ENCODE measurements at regions not wholly inside any gene's neighbourhood (a gene's known extent, or its start where the extent isn't known, plus 50 kb on each side); places are given as distances from the start of the nearest gene placed in this dataset.

DNA sequence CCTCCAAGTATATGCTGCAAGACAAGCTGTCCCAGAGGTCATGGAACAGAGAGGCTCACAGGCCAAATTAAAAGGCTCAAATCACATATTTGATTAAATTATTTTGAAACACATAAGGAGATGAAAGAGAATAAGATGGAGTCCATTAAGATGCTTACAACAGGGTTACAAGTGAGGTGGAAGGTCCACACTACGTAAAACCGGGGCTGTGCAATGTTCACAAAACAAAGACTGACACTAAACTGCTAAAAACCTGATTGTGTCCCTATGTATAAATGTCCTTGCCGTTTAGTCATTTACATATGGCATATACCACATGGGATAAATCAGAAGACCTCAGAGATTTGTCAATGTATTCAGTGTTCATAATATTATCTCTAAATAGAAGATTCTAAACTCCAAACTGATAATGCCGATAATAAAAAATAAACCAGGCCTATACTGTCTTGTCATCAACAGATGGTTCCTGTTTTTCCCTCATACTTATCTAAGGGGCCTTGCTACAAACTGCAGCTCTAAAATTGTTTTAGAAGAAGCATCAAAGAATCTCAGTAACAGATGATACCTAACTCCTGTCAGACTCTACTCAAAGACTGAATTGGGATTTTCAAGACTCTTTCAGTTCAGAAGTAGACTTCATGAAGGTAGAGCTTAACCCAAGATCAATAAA, 51.8 kb upstream of the RIPOR2 start:
- Mint-ChIP-seq H3K36me3 (peaks cover 28% of the 10 kb centered on the region), H3K4me1 (peaks cover 44% of the 10 kb centered on the region), H3K27me3 (ENCODE audit: low read depth) (peaks cover 2% of the 10 kb centered on the region; the same call in 1 of the 2 replicates), H3K27ac (no peak overlapping the region; the same call in 1 of the 2 replicates), H3K9me3 (peaks cover 28% of the 10 kb centered on the region), H3K4me3 (no peak overlapping the region)
- TF ChIP-seq OVOL2 (CRISPR knock-in tag; IDR thresholded peaks at IDR 0.05; ENCODE audit: borderline replicate concordance) (no peak), ZNF121 (CRISPR knock-in tag; IDR thresholded peaks at IDR 0.05) (no peak), RORB (CRISPR knock-in tag; IDR thresholded peaks at IDR 0.05) (no peak), ZNF512 (CRISPR knock-in tag; IDR thresholded peaks at IDR 0.05; ENCODE audit: borderline replicate concordance) (no peak), ETV6 (CRISPR knock-in tag; IDR thresholded peaks at IDR 0.05) (no peak), NR3C1 (CRISPR knock-in tag; conservative IDR thresholded peaks at IDR 0.05; ENCODE audit: low read depth) (no peak), SOX15 (CRISPR knock-in tag; IDR thresholded peaks at IDR 0.05) (no peak), NR2C2 (CRISPR knock-in tag; IDR thresholded peaks at IDR 0.05) (no peak), ZBTB21 (CRISPR knock-in tag; IDR thresholded peaks at IDR 0.05; ENCODE audit: borderline replicate concordance) (no peak), FOXJ3 (CRISPR knock-in tag; IDR thresholded peaks at IDR 0.05; ENCODE audit: borderline replicate concordance) (no peak), E2F5 (CRISPR knock-in tag; IDR thresholded peaks at IDR 0.05) (no peak), SMAD3 (CRISPR knock-in tag; IDR thresholded peaks at IDR 0.05; ENCODE audit: borderline replicate concordance) (no peak)
- TF ChIP-seq, protein P1, sequence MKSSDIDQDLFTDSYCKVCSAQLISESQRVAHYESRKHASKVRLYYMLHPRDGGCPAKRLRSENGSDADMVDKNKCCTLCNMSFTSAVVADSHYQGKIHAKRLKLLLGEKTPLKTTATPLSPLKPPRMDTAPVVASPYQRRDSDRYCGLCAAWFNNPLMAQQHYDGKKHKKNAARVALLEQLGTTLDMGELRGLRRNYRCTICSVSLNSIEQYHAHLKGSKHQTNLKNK (CRISPR knock-in tag; IDR thresholded peaks at IDR 0.05): no peak
- TF ChIP-seq, protein P2, sequence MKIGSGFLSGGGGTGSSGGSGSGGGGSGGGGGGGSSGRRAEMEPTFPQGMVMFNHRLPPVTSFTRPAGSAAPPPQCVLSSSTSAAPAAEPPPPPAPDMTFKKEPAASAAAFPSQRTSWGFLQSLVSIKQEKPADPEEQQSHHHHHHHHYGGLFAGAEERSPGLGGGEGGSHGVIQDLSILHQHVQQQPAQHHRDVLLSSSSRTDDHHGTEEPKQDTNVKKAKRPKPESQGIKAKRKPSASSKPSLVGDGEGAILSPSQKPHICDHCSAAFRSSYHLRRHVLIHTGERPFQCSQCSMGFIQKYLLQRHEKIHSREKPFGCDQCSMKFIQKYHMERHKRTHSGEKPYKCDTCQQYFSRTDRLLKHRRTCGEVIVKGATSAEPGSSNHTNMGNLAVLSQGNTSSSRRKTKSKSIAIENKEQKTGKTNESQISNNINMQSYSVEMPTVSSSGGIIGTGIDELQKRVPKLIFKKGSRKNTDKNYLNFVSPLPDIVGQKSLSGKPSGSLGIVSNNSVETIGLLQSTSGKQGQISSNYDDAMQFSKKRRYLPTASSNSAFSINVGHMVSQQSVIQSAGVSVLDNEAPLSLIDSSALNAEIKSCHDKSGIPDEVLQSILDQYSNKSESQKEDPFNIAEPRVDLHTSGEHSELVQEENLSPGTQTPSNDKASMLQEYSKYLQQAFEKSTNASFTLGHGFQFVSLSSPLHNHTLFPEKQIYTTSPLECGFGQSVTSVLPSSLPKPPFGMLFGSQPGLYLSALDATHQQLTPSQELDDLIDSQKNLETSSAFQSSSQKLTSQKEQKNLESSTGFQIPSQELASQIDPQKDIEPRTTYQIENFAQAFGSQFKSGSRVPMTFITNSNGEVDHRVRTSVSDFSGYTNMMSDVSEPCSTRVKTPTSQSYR (CRISPR knock-in tag; IDR thresholded peaks at IDR 0.05): no peak
- ChIA-PET POLR2A (no interaction called here), CTCF (interaction anchor here (1.2 to 2.0 kb wide), 2 partner anchors 30 to 132 kb away, joined by 4 read pairs; no protein-coding TSS in a partner anchor)
- DNase-seq (ENCODE audit: low spot score) (no peak), ATAC-seq (no peak)

GRCh38 chr6:24988562-24988961, 52.8 kb upstream of the RIPOR2 start:
- peaks cover 35% of the 10 kb centered on the region for H3K36me3 Mint-ChIP-seq
- H3K4me1 Mint-ChIP-seq: peaks cover 34% of the 10 kb centered on the region
- ChIA-PET POLR2A (no interaction called here), CTCF (interaction anchor here (1.2 to 3.8 kb wide), 2 partner anchors 29 to 54 kb away, joined by 4 to 98 read pairs; partner anchors contain the start of gene RIPOR2)
- peaks cover 2% of the 10 kb centered on the region; the same call in 1 of the 2 replicates for H3K27me3 Mint-ChIP-seq (ENCODE audit: low read depth)
- H3K27ac Mint-ChIP-seq: no peak overlapping the region
- H3K4me3 Mint-ChIP-seq: no peak overlapping the region
- TF ChIP-seq OVOL2 (CRISPR knock-in tag; IDR thresholded peaks at IDR 0.05; ENCODE audit: borderline replicate concordance): no peak
- no peak for TF ChIP-seq TEAD1 (CRISPR knock-in tag; IDR thresholded peaks at IDR 0.05)
- TF ChIP-seq CBFB (CRISPR knock-in tag; IDR thresholded peaks at IDR 0.05; ENCODE audit: low read depth): no peak
- ATAC-seq (no peak), DNase-seq (ENCODE audit: low spot score) (no peak)
- peaks cover 36% of the 10 kb centered on the region for H3K9me3 Mint-ChIP-seq

Data from WTC11 (cell line).